NCI-H2107 treated with DMSO at 0.1 percent for 48 hours (cell line): ENCODE measurements at regions not wholly inside any gene's neighbourhood (a gene's known extent, or its start where the extent isn't known, plus 50 kb on each side); places are given as distances from the start of the nearest gene placed in this dataset.

Experiments used
- DNase-seq: peaks from one replicate; lab custom pipeline; 2025; ENCODE audit not compliant: unreplicated experiment; lab: John Stamatoyannopoulos, UW

- DNase-seq: no peak
These were observed 334.0 kb upstream of the CHD6 start for GRCh38 chr20:41952166-41952565.

GRCh38 chr20:41951615-41952014 lies 333.4 kb upstream of the CHD6 start:
- no peak for DNase-seq

- DNase-seq: no peak
These were observed 321.5 kb upstream of the CHD6 start for GRCh38 chr20:41939659-41940058.

GRCh38 chr20:41938353-41938752 lies 320.2 kb upstream of the CHD6 start:
- DNase-seq: no peak

GRCh38 chr20:41935259-41935791 lies 317.1 kb upstream of the CHD6 start:
- no peak for DNase-seq

GRCh38 chr20:41932431-41932830 lies 314.3 kb upstream of the CHD6 start:
- DNase-seq: no peak

- DNase-seq: no peak
These were observed 309.5 kb upstream of the CHD6 start for GRCh38 chr20:41927655-41928054.

- no peak for DNase-seq
These were observed 309.0 kb upstream of the CHD6 start for GRCh38 chr20:41927189-41927588.

GRCh38 chr20:41925476-41925875 lies 307.3 kb upstream of the CHD6 start:
- DNase-seq: no peak

GRCh38 chr20:41923624-41924023 lies 305.4 kb upstream of the CHD6 start:
- no peak for DNase-seq

- no peak for DNase-seq
These were observed 295.0 kb upstream of the CHD6 start for GRCh38 chr20:41913146-41913545.

- no peak for DNase-seq
These were observed 292.4 kb upstream of the CHD6 start for GRCh38 chr20:41910558-41910957.

GRCh38 chr20:41905199-41905598 lies 287.0 kb upstream of the CHD6 start:
- no peak for DNase-seq

- DNase-seq: no peak
These were observed 285.4 kb upstream of the CHD6 start for GRCh38 chr20:41903586-41903985.

GRCh38 chr20:41902346-41902745 lies 284.2 kb upstream of the CHD6 start:
- no peak for DNase-seq

GRCh38 chr20:41900201-41900691 lies 282.1 kb upstream of the CHD6 start:
- DNase-seq: no peak

GRCh38 chr20:41897708-41898107 lies 279.5 kb upstream of the CHD6 start:
- no peak for DNase-seq

GRCh38 chr20:41895241-41896032 lies 277.3 kb upstream of the CHD6 start:
- no peak for DNase-seq

GRCh38 chr20:41894255-41894963 lies 276.2 kb upstream of the CHD6 start:
- no peak for DNase-seq

GRCh38 chr20:41892031-41892430 lies 273.9 kb upstream of the CHD6 start:
- no peak for DNase-seq

GRCh38 chr20:41889844-41890224 lies 271.7 kb upstream of the CHD6 start:
- no peak for DNase-seq
